ELR (cell line): ENCODE measurements at regions not wholly inside any gene's neighbourhood (a gene's known extent, or its start where the extent isn't known, plus 50 kb on each side); places are given as distances from the start of the nearest gene placed in this dataset.
A peak's percentile ranks its signal among the peaks of the same experiment; 100 is the strongest.

ENCODE experiments used
- DNase-seq: peaks from one replicate; pipeline ENCODE4 v3.0.0-alpha.2; 2015; ENCODE audit warnings: low read depth

DNA sequence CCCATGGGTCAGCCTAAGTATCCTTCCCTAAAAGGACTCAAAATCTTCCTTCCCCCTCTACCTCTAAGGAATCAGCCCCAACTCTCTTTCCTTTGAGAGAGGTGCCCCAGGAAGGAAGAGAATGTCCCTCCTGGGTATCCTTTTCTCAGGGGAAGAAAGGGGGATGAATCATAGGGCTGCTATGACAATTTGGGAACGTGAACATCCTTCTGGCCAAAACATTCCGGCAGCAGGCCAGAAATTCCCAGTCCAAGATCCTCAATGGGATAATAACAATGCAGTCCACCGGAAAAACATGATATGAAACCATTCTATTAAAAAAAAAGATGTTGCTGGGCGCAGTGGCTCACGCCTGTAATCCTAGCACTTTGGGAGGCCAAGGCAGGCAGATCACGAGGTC, 50.8 kb upstream of the CACNA2D3 start:
- DNase-seq: no peak

DNA sequence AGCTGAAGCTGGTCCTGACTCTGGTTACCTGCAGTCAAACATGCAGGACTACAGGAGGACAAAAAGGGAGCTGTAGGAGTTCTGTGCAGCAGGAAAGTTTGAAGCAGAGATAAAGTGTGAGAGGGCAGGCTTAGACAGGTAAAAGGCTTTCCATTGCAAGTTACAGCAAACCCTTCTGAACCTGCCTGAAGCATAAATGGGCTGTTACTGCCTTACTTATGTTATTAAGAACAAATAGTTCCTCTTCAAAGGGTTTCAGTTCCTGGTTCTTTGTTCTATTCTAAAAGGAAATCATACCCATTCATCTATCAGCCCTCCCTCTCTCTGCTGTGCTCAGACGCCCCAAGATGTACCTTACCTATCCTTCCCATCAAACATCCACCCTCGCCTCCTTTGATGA, 52.4 kb upstream of the CACNA2D3 start:
- DNase-seq: no peak

DNA sequence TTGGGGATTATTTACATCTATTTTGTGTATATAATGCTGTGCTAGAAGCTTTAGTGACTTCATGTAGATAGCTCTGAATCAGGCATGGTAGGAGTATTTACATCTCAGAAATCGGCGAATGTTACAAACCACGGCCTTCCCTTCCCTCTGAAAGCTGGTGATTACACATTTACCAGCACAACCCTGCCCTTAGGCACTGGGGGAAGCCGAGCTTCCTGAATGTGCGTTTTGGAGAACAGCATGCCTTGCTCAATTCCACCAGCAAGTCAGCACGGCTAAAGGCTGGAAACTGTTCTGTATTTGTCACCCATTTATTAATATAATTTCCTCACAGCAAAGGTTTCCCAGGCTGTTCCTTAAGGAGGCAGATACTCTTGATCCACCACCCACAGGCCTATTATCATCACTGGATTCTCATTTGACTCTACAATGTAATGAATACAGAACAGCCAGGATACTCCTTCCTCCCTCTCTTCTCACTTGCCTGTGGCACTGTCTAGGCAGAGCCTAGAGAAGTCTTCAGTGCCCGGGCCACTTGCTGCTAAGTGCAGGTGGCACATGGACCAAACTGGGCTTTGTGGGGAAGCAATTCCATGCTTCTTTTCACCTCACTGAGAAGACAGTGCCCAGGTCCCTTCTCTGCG, 55.2 kb upstream of the CACNA2D3 start:
- DNase-seq: no peak

DNA sequence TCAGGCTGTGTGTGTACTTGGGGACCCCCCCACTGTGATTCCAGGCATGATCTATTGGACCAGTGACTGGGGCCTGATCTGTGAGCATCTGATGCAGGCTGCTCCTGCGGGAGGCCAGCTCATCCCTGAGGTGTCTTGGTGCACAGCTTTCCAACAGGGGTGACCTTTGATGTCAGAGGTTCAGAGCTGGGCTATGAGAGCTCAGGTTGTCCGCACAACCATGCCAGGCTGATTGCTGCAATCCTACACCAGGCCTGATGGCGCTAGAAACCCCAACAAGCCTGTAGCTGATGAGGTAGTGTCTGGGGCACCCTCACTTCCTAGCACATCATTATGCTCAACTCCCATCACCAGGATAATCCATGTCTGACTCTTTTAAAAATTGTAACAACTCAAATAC, 56.1 kb upstream of the CACNA2D3 start:
- no peak for DNase-seq

DNA sequence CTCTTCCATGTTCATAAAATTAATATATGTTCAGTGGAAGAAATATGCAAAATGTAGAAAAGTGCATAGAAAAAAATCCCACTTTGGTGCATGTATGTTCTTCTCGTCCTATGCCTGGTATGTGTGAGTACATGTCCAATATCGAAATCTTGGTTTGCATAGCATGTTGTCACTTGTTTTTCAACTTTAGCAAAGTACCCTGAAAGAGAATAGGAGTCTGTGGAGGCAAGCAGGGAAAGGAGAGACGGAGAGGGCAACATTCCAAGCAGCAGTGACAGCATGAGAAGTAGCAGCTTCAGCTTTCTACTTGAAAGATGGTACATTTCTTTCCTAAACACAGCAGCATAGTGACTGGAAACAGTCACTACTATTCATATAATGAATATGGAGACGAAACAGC, 56.8 kb upstream of the CACNA2D3 start:
- no peak for DNase-seq

DNA sequence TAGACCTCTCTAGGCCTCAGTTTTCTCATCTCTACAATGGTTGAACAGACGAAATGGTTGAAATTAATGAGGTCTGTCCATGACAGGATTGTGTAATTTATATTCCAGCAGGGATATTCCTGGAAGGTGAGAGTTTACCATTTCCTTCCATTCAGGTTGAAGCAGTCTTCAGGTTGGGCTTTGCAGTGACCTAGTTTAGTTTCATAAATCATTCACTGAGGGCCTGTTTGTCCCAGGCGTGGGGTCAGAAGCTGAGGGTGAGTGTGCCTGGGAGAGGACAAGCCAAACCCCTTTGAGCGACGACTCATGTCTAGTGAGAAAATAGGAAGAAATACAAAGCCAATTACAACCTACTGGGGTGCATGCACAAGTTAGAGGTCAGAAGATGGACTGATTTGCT, 57.2 kb upstream of the CACNA2D3 start:
- no peak for DNase-seq

DNA sequence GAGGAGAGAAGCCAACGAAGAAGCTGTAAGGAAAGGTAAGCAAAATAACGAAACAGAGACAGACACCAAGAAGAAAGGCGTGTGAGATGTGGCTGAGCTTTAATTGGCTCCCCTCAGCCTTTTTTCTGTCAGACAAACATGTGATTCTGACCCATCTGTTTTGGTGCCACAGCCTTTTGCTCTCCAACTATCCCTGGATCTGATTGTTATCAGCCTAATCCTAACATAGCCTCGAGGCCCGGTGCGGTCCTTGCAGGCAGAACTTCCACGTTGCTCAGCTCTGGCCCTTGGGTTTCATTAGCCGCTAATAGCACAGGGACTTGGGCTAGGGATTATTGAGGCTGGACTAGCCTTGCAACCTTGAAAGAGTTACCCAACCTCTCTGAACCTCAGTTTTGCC, 57.9 kb upstream of the CACNA2D3 start:
- DNase-seq: no peak

DNA sequence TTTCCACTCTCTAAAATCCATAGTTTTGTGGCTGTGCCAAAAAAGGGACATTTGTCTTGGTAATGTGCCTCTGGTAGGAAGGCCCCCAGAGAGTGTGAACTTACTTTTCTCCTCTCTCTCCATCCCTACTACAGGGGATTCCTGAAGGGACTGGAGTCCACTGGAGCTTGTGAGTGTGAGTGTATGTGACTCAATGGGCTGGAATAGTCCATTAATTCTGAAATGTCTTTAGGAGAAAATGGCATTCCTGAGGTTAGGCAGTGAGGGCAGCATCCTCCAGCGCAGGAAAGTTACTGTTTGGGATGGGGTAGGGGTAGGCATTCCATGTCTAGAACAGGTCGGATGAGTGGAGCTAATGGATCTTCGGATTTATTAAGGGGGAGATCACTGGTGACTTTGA, 59.8 kb upstream of the CACNA2D3 start:
- DNase-seq: no peak

DNA sequence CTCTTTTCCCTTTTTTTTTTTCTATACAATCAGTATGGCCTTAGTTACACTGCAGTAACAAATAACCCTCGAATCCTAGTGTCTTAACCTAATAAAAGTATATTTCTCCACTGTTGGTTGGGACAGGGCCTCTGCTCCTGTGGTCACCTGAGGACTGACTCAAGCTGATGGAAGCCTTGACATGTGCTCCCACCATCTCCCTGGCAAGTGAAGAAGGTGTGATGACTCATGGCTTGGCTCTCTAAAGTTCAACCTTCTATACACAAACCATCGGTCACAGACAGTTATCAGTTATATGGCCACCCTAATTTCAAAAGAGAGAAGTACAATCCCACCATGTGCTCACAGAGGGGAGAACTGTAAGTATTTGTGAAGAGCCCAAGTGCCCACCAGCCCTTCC, 65.8 kb upstream of the CACNA2D3 start:
- DNase-seq: peak; percentile 12

DNA sequence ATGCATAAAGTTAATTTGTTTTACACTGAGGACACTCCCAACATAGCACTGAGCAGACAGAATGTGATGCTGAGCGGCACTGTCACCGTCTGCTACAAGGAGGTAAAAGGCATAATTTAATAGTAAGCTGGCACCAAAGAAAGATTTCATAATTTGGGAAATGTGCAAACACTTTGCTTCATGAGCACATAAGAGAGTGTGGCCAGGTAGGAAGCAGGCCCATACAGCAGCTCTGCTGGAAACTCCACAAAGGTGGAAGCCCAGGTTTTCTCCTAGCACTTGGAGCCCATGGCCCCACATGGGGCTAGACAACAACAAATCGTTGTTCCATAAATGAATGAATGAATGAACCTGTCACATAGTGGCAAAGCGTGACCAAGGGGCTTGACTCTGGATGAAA, 68.5 kb upstream of the CACNA2D3 start:
- DNase-seq: no peak

DNA sequence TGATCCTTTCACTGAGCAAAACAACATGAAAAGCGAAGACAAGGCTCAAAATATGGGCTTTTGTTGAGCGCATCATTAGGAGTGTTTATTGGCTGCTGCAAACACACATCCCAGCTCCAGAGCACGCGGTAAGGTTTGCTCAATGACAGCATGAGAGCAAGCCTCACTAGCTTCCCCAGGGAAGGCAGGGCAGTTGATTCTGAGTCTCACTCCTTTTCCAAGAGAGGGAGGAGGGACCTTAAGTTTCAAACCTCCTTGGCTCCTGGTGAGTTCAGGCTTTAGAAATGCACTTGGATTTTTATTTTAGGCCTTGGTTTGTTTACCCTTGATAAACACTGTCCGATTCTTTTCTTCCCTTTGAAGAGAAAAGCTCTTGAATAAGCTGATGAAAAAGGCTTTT, 69.1 kb upstream of the CACNA2D3 start:
- DNase-seq: no peak

DNA sequence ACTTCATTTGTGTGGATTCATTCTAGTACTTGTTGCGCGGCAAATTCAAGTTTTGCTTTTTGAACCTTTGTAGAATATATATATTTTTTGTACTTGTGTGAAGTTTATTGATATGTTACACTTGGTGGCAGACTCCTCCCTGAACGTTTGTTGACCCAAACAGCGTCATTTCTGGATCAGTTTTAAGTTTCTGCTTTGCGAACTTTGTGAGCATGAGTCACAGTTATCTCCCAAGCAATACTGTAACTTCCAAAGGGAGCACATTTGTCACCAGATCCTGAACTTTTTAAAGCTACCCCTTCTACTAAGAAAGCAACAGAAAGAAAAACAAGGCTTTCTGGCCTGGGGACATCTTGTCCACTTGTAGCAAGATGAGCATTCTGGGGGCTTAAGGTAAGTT, 74.8 kb upstream of the CACNA2D3 start:
- DNase-seq: no peak

DNA sequence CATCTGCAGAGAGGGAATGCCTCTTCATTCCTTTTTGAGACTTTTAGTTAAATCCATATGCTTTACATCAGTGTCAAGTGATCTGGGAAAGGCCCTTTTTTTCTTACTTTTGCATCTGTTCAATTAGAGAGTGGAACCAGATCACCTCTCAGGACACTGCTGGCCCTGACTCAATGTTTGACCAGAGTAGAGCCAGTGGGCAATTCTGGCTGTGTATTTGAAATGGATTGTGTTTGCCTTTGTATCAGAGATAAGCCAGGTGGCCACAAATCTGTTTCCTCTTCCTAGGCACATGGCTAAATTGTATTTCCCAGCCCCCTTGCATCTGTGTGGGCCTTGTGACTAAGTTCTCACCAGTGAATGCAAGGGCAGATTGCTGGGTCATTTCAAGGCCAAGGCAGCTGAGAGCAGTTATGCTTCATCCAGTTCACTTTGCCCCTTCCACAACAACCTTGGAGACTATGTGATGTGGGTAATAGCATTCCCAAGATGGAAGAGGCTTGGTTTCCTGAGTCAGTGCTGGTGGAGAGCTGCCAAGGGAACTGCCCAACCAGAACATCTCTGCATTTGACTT, 75.6 kb upstream of the CACNA2D3 start:
- peak; percentile 5 for DNase-seq

DNA sequence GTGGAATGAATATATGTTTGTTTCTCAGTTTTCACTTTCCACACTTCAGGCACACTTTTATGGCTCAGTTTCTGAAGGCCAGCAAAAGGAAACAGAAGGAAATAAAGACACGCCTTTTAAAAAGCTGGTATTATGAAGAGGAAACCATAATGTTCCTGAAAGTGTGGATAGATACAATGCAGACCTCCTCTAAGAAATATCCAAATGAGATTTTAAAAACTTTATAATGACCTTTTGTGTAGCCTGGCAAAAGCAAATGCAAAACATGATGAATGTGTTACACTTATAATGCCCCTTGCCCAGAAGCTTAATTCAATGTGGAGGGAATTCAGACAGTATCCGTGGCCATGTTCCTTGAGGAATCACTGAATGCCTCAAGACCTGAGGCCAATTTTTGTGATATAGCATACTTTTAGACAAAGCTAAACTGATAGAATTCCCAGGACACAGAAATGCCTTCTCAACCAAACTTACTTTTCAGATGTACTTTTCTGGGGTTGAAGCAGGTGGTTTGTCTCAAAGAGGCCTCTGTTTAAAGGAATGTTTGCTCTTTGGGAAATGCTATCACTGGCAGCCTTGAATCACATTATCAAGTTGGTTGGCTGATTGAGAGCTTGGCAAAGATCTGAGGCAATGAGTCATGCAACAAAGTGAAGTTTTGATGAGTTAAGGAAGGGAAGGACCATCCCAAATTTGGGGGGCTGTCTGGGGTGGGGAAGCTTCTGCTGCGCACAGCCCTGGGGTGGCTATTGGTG, 77.1 kb upstream of the CACNA2D3 start:
- no peak for DNase-seq

DNA sequence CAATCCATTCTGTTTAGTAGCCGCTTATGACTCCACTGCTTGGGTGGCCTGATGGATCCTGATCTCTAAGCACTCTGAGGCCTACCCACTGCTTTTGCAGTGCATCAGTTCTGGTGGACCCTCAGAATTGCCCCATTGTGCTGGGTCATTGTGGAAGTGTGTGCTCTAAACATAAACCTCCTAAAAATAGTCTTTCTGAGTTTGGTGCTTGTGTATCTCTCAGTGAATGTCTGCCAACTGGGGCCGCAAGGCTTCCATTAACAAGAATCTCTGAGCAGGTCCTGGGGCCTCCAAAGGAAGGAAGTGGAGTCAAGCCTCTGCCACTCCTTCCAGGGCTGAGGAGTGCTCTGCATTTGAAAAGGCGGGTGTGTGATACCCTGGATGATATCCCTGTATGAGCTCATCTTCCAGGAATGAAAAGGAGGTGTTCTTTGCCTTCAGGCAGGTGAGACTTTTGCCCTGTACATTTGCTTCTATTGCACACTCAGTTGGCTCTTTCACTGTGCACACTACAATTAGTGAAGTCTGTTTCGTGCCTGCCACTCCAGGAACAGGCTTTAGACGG, 80.0 kb upstream of the CACNA2D3 start:
- no peak for DNase-seq

DNA sequence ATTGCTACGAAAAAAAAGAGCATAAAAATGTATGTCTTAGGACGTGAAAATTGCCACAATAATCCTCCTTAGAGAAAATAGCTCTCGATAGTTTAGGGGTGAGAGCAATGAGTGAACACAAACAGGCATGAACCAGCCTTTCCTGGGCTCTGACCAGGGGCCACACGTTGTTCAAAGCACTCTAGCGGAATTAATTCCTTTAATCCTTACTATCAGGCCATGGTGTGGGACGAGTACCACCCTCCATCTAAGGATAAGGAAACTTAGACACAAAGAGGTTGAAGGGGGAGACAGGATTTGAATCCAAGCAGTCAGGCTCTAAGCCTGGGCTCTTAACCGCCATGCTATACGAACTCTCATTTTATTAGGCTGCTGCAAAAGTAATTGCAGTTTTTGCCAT, 81.9 kb upstream of the CACNA2D3 start:
- DNase-seq: no peak

DNA sequence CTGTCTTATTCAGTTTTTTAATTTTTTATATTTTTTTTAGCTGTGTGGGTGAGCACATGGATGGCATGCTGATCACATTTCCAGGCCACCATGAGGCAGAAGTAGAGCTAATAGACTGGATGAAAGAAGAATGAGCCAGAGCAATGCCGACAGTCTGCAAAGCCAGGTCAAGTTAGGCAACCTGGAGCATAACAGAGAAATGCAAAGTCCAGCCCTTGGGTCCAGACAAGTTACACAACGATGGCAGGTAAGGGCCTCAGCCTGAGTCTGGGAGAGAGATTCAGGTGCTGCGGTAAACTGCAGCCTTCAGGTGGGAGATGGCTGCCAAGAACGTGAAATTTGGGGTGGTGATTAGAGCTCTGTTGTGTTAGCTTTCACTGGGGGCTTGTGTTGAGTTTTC, 84.0 kb upstream of the CACNA2D3 start:
- DNase-seq: no peak

DNA sequence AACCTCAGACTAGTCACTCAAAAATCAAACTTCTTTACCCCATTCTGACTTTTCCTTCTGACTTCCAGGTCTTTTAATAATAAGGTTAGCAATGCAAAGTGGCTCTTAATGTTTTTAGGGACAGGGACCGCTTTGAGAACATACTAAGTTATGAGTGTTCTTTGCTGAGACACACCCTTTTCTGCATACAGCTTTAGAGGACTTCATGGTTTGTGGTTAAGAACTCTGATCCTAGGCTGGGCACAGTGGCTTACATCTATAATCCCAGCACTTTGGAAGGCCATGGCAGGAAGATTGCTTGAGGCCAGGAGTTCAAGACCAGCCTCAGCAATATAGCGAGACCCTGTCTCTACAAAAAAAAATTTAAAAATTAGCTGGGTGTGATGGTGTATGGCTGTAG, 85.8 kb upstream of the CACNA2D3 start:
- no peak for DNase-seq

DNA sequence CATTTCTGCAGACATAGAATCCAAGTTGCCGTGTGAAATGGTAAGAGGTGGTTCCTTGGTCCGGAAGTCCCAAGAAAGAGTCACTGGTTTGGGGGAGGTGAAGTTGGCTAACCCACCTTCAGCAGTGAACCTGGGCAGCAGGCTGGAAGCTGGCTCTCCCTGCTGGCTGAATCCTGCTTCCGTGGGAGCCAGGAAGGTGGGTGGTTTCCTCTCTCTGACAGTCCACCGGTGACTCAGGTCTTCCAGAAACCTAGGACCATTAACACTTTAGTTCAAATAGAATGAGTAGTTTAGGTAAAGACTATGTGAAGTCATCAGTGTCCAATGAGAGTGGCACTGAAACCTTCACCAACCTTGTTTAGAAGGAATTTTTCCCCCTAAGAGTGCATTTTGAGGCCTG, 87.4 kb upstream of the CACNA2D3 start:
- DNase-seq: no peak

DNA sequence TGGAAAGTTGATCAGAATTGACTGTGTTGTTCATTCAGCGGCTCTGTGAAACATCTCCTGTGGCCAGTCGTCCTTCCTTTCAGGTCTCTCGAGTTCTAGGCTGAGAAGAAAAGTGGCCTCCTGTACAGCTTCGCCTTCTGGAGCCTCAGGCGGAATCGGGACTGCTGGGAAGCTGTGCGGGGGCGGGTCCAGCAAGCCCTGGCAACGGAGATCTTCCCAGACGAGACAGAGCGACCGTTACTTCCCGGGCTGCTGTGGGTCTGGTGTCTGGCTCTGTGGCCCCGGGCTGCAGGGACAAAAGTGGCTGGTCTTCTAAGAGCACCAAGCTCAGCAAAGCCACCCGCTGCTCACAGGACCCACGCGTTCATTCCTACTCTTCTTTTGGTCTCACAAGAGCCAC, 88.6 kb upstream of the CACNA2D3 start:
- DNase-seq: no peak

DNA sequence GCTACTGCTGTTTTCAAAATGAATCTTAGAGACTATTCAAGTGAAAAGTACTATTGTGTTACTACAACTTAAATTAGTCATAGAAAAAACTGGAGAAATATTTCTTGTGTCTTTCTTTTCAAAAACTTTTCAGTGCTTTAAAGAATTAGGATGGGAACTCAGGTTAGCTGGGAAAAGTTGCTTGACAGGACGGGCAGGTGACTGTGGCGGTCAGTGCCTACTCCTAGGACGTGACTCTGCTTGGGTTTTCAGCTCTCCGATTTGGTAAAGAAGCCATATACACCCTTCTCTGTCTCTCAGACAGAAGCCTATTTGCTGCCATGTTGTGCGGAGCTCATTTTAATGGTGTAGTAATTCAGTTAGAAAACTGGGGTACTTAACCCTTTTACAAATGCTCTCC, 89.8 kb upstream of the CACNA2D3 start:
- DNase-seq: no peak

DNA sequence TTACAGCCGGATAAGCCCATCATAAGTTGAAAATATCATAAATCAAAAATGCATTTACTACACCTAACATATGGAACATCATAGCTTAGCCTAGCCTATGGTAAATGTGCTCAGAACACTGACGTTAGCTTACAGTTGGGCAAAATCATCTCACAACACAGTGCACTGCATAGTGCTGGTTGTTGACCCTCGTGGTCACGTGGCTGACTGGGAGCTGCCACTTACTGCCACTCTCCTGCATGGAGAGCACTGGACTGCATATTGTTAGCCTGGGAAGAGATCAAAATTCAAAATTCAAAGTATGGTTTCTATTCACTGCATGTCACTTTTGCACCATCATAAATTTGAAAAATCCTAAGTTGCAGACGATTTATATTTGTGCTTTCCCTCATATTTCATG, 94.0 kb upstream of the CACNA2D3 start:
- DNase-seq: no peak

DNA sequence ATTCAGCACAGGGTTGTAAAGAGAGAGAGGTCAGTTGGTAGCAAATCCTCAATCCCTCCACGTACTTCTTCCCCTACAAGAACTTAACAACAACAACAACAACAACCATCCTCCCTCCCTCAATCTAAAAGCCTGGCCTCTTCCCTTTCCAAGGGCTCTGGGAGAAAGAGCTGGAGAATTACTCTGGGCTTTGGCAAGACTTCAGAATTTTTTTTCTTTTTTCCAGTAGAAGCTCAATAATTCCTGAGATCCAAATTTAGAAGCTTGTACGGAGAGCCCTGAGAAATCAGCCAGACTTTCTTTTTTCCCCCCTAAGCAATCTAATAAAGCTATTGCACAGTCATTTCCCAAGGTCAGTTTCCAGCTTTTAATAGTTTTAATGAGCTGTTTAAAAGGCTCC, 95.8 kb upstream of the CACNA2D3 start:
- DNase-seq: no peak

DNA sequence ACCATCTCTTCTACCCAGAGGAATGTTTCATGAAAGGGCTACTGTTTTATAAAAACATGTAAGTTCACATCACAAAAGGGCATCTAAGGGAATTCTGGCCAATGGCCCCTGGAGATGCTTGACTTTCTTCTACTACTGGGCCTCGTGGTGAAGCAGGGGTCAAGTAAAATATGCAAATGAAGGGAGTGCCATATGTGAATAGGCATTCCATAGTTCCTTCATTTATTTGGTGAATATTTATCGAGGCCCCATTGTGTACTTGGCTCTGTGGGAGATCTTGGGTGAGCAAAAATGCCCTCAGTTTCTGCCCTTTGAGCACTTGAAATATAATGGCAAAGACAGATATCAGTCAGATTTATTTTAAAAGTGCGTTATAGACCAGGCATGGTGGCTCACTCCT, 101.3 kb upstream of the CACNA2D3 start:
- no peak for DNase-seq
